IMR-90 (cell line): ENCODE measurements at regions not wholly inside any gene's neighbourhood (a gene's known extent, or its start where the extent isn't known, plus 50 kb on each side); places are given as distances from the start of the nearest gene placed in this dataset.

Experiments used
- ATAC-seq: fragments of 200-7000 bp; cut with Tn5 transposase; 2 replicates; pipeline ENCODE4 v1.9.1; 2020; ENCODE audit warnings: low read depth, mild to moderate bottlenecking, moderate library complexity
- BruUV-seq: library from RNA; stranded (reverse); fragments of 400-500 nt; replicated peaks from 2 replicates; lab custom pipeline; 2021; lab: Mats Ljungman, UMichigan
- CTCF ChIA-PET: fragments of 300-600 bp; formaldehyde crosslinking; extraction: SDS; loops from one replicate; lab custom pipeline; 2021; ENCODE audit warnings: antibody characterized with exemption; lab: Yijun Ruan, JAX
- POLR2A ChIA-PET: fragments of 300-600 bp; sonication (Branson Sonifier 250); formaldehyde crosslinking; loops from one replicate; lab custom pipeline; 2022; ENCODE audit warnings: antibody characterized with exemption; ENCODE audit not compliant: unreplicated experiment; lab: Charles Lee
- DNase-seq: peaks from one replicate; pipeline ENCODE4 v3.0.0; 2013
- H2AFZ ChIP-seq: replicated peaks from 2 replicates; pipeline ENCODE3; 2013; ENCODE audit warnings: low read length, mild to moderate bottlenecking; ENCODE audit not compliant: poor library complexity
- H2AK5ac ChIP-seq: 2 replicates; pipeline ENCODE4 v1.6.1; 2013; ENCODE audit warnings: low read depth, low read length, inconsistent platforms
- H2AK9ac ChIP-seq: replicated peaks from 2 replicates; pipeline ENCODE3; 2013; ENCODE audit warnings: mild to moderate bottlenecking, low read depth, low read length, moderate library complexity; ENCODE audit not compliant: poor library complexity
- H2BK120ac ChIP-seq: 2 replicates; pipeline ENCODE4 v1.6.1; 2013; ENCODE audit warnings: low read depth, low read length, inconsistent platforms
- H2BK15ac ChIP-seq: 3 replicates; pipeline ENCODE4 v1.6.1; 2013; ENCODE audit warnings: low read depth, low read length, inconsistent platforms
- H2BK20ac ChIP-seq: 2 replicates; pipeline ENCODE4 v1.6.1; 2013; ENCODE audit warnings: low read depth, mild to moderate bottlenecking, inconsistent platforms, low read length, moderate library complexity
- H2BK5ac ChIP-seq: 2 replicates; pipeline ENCODE4 v1.6.1; 2013; ENCODE audit warnings: mild to moderate bottlenecking, low read depth, low read length, inconsistent platforms; ENCODE audit not compliant: poor library complexity, severe bottlenecking
- H3K14ac ChIP-seq: replicated peaks from 2 replicates; pipeline ENCODE4 v1.6.1; 2013; ENCODE audit warnings: low read depth, low read length, inconsistent platforms
- H3K18ac ChIP-seq: 2 replicates; pipeline ENCODE4 v1.6.1; 2013; ENCODE audit warnings: low read depth, low read length, control low read depth
- H3K23ac ChIP-seq: 2 replicates; pipeline ENCODE4 v1.6.1; 2013; ENCODE audit warnings: low read depth, low read length, inconsistent platforms
- H3K27ac ChIP-seq: 2 replicates; pipeline ENCODE4 v1.5.1; 2013; ENCODE audit warnings: mild to moderate bottlenecking, control low read depth, low read length; ENCODE audit not compliant: insufficient read depth
- H3K27me3 ChIP-seq: 2 replicates; pipeline ENCODE4 v1.6.1; 2013; ENCODE audit warnings: low read length; ENCODE audit not compliant: control insufficient read depth, insufficient read depth
- H3K36me3 ChIP-seq: 2 replicates; pipeline ENCODE4 v1.6.1; 2013; ENCODE audit warnings: low read length, mixed read lengths; ENCODE audit not compliant: control insufficient read depth, insufficient read depth
- H3K4ac ChIP-seq: 2 replicates; pipeline ENCODE4 v1.6.1; 2013; ENCODE audit warnings: low read depth, low read length, inconsistent platforms
- H3K4me1 ChIP-seq: 2 replicates; pipeline ENCODE4 v1.6.1; 2013; ENCODE audit warnings: low read length, mixed read lengths; ENCODE audit not compliant: control insufficient read depth, insufficient read depth
- H3K4me2 ChIP-seq: 2 replicates; pipeline ENCODE4 v1.6.1; 2013; ENCODE audit warnings: low read depth, mild to moderate bottlenecking, control low read depth, low read length, moderate library complexity
- H3K4me3 ChIP-seq: 2 replicates; pipeline ENCODE4 v1.5.1; 2013; ENCODE audit warnings: low read depth, mild to moderate bottlenecking, control low read depth, low read length, moderate library complexity; ENCODE audit not compliant: insufficient read depth
- H3K56ac ChIP-seq: 2 replicates; pipeline ENCODE4 v1.6.1; 2013; ENCODE audit warnings: low read length, inconsistent platforms; ENCODE audit not compliant: insufficient read depth; ENCODE audit errors: extremely low read depth
- H3K79me1 ChIP-seq, 2 experiments: 2 replicates each; pipeline ENCODE4 v1.6.1; 2013; ENCODE audit warnings: low read length in 2 of 2, inconsistent platforms in 1 of 2, low read depth in 1 of 2
- H3K9ac ChIP-seq: 2 replicates; pipeline ENCODE4 v1.6.1; 2013; ENCODE audit warnings: low read depth, low read length, control low read depth
- H3K9me1 ChIP-seq: 2 replicates; pipeline ENCODE4 v1.6.1; 2013; ENCODE audit warnings: low read length, inconsistent platforms; ENCODE audit not compliant: insufficient read depth
- H3K9me3 ChIP-seq: 2 replicates; pipeline ENCODE4 v1.6.1; 2013; ENCODE audit warnings: low read length; ENCODE audit not compliant: control insufficient read depth, insufficient read depth
- H4K20me1 ChIP-seq: 2 replicates; pipeline ENCODE4 v1.6.1; 2013; ENCODE audit warnings: low read length, inconsistent platforms; ENCODE audit not compliant: insufficient read depth
- H4K5ac ChIP-seq: 2 replicates; pipeline ENCODE4 v1.6.1; 2013; ENCODE audit warnings: mild to moderate bottlenecking, low read depth, low read length, control low read depth
- H4K8ac ChIP-seq, 2 experiments: 2 replicates each; pipeline ENCODE4 v1.6.1; 2013; ENCODE audit warnings: low read depth in 2 of 2, low read length in 2 of 2, control low read depth in 1 of 2, inconsistent platforms in 1 of 2
- H4K91ac ChIP-seq: 2 replicates; pipeline ENCODE4 v1.6.1; 2013; ENCODE audit warnings: low read depth, low read length, inconsistent platforms; ENCODE audit not compliant: insufficient read depth
- BHLHE40 ChIP-seq: fragments of 150-350 bp; IDR thresholded peaks from 2 replicates; pipeline ENCODE4 v1.6.1; 2016; ENCODE audit warnings: mild to moderate bottlenecking, low read depth, low read length
- CEBPB ChIP-seq: IDR thresholded peaks from 2 replicates; pipeline ENCODE4 v1.6.1; 2012; ENCODE audit warnings: low read depth, low read length, improper control_type of control experiment
- CHD1 ChIP-seq: IDR thresholded peaks from 2 replicates; pipeline ENCODE4 v1.6.1; 2012; ENCODE audit warnings: low read depth, low read length, improper control_type of control experiment
- CTCF ChIP-seq: conservative IDR thresholded peaks from 2 replicates; pipeline ENCODE4 v1.5.1; 2012; ENCODE audit warnings: mild to moderate bottlenecking, low read depth, low read length, improper control_type of control experiment
- FOS ChIP-seq: fragments of 150-350 bp; IDR thresholded peaks from 2 replicates; pipeline ENCODE4 v1.6.1; 2016; ENCODE audit warnings: low read depth, low read length
- MAFK ChIP-seq: IDR thresholded peaks from 2 replicates; pipeline ENCODE4 v1.6.1; 2012; ENCODE audit warnings: low read depth, low read length, improper control_type of control experiment
- MAZ ChIP-seq: IDR thresholded peaks from 2 replicates; pipeline ENCODE4 v1.6.1; 2012; ENCODE audit warnings: low read depth, mild to moderate bottlenecking, low read length, improper control_type of control experiment, moderate library complexity, borderline replicate concordance
- MXI1 ChIP-seq: IDR thresholded peaks from 2 replicates; pipeline ENCODE4 v1.6.1; 2012; ENCODE audit warnings: low read depth, mild to moderate bottlenecking, low read length, moderate library complexity, borderline replicate concordance
- NFE2L2 ChIP-seq: fragments of 150-350 bp; IDR thresholded peaks from 2 replicates; pipeline ENCODE4 v1.6.1; 2016; ENCODE audit warnings: low read depth, mild to moderate bottlenecking, low read length
- POLR2A ChIP-seq: IDR thresholded peaks from 2 replicates; pipeline ENCODE4 v1.6.1; 2012; ENCODE audit warnings: mild to moderate bottlenecking, low read depth, low read length
- RAD21 ChIP-seq: IDR thresholded peaks from 2 replicates; pipeline ENCODE4 v1.6.1; 2012; ENCODE audit warnings: low read length, improper control_type of control experiment
- RCOR1 ChIP-seq: IDR thresholded peaks from 2 replicates; pipeline ENCODE4 v1.6.1; 2012; ENCODE audit warnings: mild to moderate bottlenecking, low read length, improper control_type of control experiment; ENCODE audit not compliant: insufficient replicate concordance
- RFX5 ChIP-seq: IDR thresholded peaks from 2 replicates; pipeline ENCODE4 v1.8.0; 2012; ENCODE audit warnings: low read depth, mild to moderate bottlenecking, low read length, moderate library complexity
- SMC3 ChIP-seq: fragments of 150-350 bp; IDR thresholded peaks from 2 replicates; pipeline ENCODE4 v1.6.1; 2016; ENCODE audit warnings: low read depth, mild to moderate bottlenecking, antibody characterized with exemption, low read length, moderate library complexity
- WGBS, 2 experiments: methylation state at CpG; one replicate each; pipeline versions ENCODE4 v1.1.5 to v1.1.7; 2013; ENCODE audit warnings: missing lambda C conversion rate in 2 of 2; ENCODE audit not compliant: insufficient read length in 1 of 2; ENCODE audit errors: extremely low coverage in 2 of 2; 5-methylcytosine and 5-hydroxymethylcytosine counted together
- dilution Hi-C: fragments of 300-500 bp; cut with HindIII; formaldehyde crosslinking; loops from one replicate; pipeline ENCODE4 v1.14.3; 2018; ENCODE audit warnings: low sequenced_read_pairs; ENCODE audit not compliant: unreplicated experiment
- in situ Hi-C: fragments of 300-500 bp; cut with MboI; formaldehyde crosslinking; loops from 3 replicates; pipeline ENCODE4 v1.14.3; 2019; ENCODE audit warnings: low sequenced_read_pairs, inconsistent platforms, mixed read lengths
- intact Hi-C: fragments of 100-400 bp; cut with micrococcal nuclease; formaldehyde crosslinking; loops from 2 replicates; pipeline ENCODE4 v1.10.0; 2022
- TF ChIP-seq, protein P1 (sequence below): fragments of 150-350 bp; IDR thresholded peaks from 2 replicates; pipeline ENCODE4 v1.6.1; 2016; ENCODE audit warnings: low read depth, mild to moderate bottlenecking, low read length, moderate library complexity, borderline replicate concordance
- TF ChIP-seq, protein P2 (sequence below): fragments of 150-350 bp; IDR thresholded peaks from 2 replicates; pipeline ENCODE4 v1.6.1; 2017; ENCODE audit warnings: mild to moderate bottlenecking, antibody characterized with exemption, low read length, low read depth

DNA sequence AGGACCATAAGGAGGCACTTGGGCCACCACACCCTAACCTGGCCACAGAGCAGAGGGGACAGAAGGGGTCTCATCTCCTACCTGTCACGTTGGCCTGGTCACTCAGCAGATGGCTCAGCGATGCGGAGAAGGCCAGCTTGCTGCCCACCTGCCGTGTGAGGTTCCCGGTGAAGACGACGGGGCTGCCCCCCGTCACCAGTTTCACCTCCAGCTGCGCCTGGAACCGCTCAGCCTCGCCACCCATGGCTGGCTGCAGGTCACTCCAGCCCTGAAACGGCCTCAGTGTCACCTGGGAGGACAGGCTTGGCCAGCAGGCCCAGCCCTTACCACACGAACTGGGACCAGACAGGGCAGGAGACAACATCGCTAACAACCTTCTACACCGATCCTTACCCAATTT lies 116.8 kb downstream of the RMI2 start:
- no peak overlapping the region for H3K27ac ChIP-seq
- H2AK9ac ChIP-seq = no peak overlapping the region
- no peak for TF ChIP-seq NFE2L2
- no peak for TF ChIP-seq MAFK
- no peak for TF ChIP-seq BHLHE40
- TF ChIP-seq, protein P1, sequence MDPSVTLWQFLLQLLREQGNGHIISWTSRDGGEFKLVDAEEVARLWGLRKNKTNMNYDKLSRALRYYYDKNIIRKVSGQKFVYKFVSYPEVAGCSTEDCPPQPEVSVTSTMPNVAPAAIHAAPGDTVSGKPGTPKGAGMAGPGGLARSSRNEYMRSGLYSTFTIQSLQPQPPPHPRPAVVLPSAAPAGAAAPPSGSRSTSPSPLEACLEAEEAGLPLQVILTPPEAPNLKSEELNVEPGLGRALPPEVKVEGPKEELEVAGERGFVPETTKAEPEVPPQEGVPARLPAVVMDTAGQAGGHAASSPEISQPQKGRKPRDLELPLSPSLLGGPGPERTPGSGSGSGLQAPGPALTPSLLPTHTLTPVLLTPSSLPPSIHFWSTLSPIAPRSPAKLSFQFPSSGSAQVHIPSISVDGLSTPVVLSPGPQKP = no peak
- TF ChIP-seq RCOR1 = no peak
- no peak for TF ChIP-seq FOS
- no peak for TF ChIP-seq RAD21
- TF ChIP-seq, protein P2, sequence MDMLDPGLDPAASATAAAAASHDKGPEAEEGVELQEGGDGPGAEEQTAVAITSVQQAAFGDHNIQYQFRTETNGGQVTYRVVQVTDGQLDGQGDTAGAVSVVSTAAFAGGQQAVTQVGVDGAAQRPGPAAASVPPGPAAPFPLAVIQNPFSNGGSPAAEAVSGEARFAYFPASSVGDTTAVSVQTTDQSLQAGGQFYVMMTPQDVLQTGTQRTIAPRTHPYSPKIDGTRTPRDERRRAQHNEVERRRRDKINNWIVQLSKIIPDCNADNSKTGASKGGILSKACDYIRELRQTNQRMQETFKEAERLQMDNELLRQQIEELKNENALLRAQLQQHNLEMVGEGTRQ = no peak
- no peak for TF ChIP-seq CEBPB
- TF ChIP-seq RFX5 = no peak
- TF ChIP-seq CHD1 = no peak
- no peak for TF ChIP-seq MAZ
- TF ChIP-seq SMC3 = no peak
- TF ChIP-seq CTCF = no peak
- TF ChIP-seq MXI1 = no peak
- TF ChIP-seq POLR2A = no peak
- H3K79me1 ChIP-seq = no peaks in the 10 kb centered on the region
- no peak overlapping the region for H3K4me3 ChIP-seq
- H3K23ac ChIP-seq = no peak overlapping the region
- H3K4ac ChIP-seq = no peak overlapping the region
- in situ Hi-C loops = no loop called here
- no peak overlapping the region for H3K14ac ChIP-seq
- no peaks in the 10 kb centered on the region for H4K20me1 ChIP-seq
- no peak overlapping the region for H3K18ac ChIP-seq
- no peak overlapping the region for H2AFZ ChIP-seq
- H2BK120ac ChIP-seq = no peak overlapping the region
- H2BK5ac ChIP-seq = no peak overlapping the region
- H4K5ac ChIP-seq = no peak overlapping the region
- BruUV-seq = no TSS peak
- no peak overlapping the region for H4K8ac ChIP-seq
- H3K4me2 ChIP-seq = no peak overlapping the region
- dilution Hi-C loops = no loop called here
- no peak overlapping the region for H3K56ac ChIP-seq
- ATAC-seq (no peak), DNase-seq (no peak)
- no peaks in the 10 kb centered on the region for H3K36me3 ChIP-seq
- WGBS, 2 experiments = 78% methylated on average over 13 of the region's 15 CpGs; no CpG with 5 or more reads in 1 of the 2 experiments
- H3K27me3 ChIP-seq = peaks cover 13% of the 10 kb centered on the region
- H2BK15ac ChIP-seq = no peak overlapping the region
- H3K9ac ChIP-seq = no peak overlapping the region
- H2AK5ac ChIP-seq = no peak overlapping the region
- no peak overlapping the region for H2BK20ac ChIP-seq
- ChIA-PET CTCF (no interaction called here), POLR2A (no interaction called here)
- H4K91ac ChIP-seq = no peak overlapping the region
- no peaks in the 10 kb centered on the region; the same call in 1 of the 2 replicates for H3K9me1 ChIP-seq
- H3K9me3 ChIP-seq = no peaks in the 10 kb centered on the region
- intact Hi-C loops = no loop called here
- H3K4me1 ChIP-seq = no peaks in the 10 kb centered on the region
